ENCODE measurements at regions not wholly inside any gene's neighbourhood (a gene's known extent, or its start where the extent isn't known, plus 50 kb on each side); places are given as distances from the start of the nearest gene placed in this dataset.

- DNase-seq, result no peak
Observed at GRCh38 chr2:120576509-120577474, 158.9 kb upstream of the GLI2 start.

GRCh38 chr2:120577721-120578295, 157.9 kb upstream of the GLI2 start:
- no peak for DNase-seq

DNA sequence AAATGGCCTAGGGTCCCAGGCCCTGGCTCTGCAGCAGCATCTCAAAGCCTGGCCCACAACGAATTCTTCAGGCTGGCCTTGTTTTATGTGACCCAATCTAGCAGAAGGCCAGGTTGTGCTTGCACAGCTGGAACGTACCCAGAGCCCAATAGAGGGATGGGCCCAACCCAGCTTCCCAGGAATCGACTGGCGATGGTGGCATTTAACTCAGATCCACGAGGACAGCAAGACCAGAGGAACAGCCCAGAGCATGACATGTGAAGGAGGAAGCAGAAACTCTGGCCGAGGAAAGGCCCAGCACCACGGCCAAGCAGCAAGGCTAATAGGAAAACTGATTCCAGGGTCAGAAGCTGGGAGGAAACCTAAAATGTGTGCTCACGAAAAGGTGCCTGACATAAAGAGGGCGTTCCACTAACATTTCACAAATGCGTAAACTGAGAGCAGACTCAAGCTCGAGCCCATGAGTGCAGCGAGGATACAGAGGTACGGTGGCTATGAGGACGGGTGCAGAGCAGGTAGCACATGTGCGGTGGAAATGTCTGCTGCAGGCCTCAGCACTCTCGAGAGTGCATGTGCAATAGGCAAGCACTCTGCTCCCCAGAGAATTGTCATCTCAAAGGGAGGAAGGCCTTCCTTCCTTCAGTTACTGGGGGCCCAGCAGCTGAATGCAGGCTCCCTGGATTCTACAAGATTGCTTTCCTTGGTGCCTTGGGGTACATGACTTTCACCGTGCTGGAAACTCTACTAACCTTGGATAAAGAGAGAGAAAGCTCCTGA, 156.9 kb upstream of the GLI2 start:
- DNase-seq, result no peak

DNA sequence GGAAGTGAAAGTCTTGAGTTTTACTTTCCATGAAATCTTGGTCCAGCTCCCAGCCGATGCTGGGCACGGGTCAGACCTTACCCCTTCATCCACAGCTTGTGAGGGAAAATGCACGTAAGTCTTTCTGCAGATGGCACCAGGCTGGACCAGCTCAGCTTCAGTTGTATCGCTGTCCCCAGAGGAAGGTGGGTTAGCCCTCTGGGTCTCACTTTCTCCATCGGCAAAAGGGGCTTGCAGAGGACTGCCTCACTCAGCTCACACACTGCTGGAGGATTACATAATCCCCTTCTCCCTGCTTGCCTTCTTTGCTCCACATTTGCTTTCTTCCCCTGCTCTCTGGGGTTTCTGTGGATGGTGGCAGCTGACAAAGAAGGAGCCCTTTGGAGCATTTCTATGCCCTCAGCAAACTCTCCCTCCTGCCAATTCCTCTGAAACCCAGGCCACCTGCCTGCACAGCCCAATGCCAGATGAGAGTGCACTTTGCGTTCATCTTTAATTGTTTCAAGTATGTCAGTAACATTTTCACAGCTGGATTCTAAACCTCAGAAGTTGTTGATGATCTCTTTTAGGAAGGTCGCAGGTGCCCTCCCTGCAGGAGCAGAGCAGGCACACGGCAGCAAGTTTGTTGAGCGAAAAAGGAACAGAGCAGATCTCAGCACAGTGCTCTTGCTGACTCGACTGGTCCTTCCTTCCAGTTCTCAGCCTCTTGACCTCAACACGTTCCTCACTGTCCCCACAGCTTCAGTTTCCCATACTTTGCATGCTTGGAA, 155.6 kb upstream of the GLI2 start:
- no peak for DNase-seq

DNA sequence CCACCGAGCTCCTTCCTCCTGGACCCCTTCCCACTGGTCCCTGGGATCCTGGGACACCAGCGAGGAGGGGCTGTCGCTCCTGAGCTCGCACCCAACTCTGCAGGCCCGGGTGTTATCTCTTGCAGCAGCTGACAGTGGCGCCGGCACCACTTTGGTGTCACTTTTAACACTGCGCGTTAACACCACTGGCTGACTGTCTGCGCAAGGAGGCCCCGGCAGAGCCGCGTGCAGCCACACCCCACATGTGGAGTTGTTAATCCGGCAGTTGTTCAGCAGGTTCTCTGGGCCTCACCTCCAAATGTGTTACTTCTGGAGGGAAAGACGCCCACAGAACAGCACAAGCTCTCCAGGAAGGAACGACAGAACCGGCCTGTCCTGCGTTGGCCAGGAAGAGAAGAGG, 155.0 kb upstream of the GLI2 start:
- DNase-seq, result no peak

DNA sequence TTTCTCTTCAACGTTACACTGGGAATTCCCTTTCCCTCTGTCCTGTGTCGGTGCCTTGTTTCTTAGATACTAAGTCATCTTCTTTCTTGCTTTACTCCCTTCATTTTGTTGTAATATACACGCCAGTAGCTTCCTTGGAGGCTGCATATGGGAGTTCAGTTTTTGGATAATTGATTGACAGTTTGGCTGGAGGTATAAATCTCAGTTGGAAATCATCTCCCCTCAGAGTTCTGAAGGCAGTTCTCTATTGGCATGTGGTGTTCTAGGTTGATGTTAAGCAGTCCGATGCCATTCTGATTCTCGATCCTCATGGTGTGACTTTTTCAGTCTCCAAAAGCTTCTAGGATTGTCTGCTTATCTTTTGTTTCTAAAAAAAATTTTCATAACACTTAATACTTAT, 152.5 kb upstream of the GLI2 start:
- no peak for DNase-seq

- DNase-seq, result no peak
Observed at GRCh38 chr2:120583851-120584570, 151.7 kb upstream of the GLI2 start.

GRCh38 chr2:120586507-120587278, 149.0 kb upstream of the GLI2 start:
- no peak for DNase-seq

DNA sequence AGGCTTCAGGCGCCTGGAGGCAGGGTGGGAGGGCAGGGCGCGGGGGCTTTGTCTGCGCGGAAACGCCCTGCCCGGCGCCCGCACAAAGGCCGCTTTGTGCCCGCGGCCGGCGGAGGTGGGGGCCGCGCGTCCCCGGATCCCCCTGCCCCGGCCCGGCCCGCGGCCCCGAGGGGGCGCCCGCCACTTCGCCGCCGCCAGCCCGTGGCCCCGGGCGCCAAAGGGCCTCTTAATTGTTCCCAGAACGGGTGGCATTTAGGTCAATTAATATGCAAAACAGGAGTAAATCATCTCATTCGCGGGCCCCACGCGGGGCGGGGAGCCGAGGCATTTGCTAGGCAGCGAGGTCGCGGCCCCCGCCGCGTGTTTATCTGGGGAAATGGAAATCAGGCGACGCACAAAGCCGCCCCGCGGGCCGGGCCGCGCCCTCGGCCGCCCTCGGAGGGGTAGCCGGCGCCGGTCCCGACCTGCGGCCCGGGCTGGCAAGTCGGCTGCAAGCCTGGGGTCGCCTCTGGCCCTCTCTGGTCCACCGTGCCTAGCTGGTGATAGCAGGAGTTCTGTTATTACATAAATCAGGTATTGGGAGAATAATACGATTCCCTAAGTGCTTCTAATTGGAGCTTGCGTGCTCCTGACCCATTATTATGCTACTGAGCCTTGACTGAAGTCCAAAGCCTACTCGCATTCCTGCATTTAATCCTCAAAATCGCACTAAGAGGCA, 148.2 kb upstream of the GLI2 start:
- no peak for DNase-seq

DNA sequence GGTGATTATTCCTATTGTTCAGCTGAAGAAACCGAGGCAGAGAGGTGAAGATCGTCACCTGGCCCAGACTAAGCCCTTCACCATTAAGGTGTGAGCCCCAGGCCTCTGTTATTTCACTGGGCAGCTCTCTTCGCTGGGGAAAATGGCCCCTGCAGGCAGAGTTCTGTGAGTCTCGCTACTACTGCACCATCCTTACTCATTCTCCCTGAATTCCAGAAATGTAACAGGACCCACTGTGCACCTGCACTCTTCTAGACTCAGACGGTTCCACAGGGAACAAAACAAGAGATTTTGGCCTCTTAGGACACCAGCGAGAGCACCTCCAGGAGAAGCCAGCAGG, 147.7 kb upstream of the GLI2 start:
- DNase-seq, result no peak

DNA sequence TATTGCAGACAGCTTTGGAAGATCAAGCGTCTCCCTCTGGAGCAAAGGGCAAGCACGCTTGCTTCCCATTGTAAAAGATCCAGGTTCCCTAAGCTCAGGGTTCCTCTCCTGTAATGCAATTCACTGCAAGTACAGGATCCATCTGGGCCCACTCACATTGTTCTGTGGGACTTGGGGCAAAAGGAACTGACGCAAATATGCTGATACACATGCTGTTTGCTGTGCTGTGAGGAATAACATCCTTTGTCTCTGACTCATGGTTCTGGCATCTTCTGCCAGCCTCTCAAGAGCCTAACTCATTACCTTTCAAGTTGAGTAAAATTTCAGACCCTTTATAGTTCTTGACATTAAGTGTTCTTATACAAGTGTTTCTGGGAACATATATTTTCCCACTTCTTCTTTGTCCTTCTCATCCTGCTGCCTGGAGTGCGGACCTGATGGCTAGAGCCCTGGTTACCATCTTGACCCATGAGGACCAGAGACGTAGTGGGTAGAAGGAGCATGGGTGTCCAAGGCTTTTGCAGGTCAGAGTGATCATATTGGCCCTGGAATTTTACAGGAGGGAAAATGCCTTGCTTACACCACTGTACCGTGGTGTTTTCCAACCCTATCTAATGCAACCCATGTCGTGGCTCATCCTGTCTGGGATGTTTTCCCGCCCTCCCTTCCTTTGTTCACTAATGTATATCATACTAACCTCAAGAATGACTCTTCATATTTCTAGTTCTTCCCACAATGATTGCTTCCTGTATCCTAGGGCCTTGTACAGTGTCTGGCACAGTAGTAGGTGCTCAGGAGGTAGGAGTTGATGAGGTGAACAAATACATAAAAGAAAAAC, 145.7 kb upstream of the GLI2 start:
- DNase-seq, result no peak

DNA sequence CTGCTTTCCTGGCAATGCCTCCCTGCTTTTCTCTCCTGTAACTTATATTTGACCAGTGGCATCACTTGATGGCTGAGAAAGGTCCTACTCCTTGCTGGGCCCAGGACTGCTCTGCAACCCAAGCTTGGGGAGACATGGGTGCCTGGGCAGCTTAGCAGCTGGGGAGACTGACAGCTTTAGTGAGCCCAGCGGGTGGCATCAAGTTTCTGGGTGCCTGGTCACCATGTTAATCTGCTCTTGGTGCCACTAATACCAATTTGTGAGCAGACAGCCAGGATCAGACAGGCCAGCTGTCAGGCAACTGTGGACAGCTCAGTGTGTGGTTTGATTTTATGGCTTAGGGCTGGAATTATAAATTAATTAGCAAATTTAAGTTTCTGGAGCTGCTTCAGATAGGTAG, 144.8 kb upstream of the GLI2 start:
- no peak for DNase-seq

DNA sequence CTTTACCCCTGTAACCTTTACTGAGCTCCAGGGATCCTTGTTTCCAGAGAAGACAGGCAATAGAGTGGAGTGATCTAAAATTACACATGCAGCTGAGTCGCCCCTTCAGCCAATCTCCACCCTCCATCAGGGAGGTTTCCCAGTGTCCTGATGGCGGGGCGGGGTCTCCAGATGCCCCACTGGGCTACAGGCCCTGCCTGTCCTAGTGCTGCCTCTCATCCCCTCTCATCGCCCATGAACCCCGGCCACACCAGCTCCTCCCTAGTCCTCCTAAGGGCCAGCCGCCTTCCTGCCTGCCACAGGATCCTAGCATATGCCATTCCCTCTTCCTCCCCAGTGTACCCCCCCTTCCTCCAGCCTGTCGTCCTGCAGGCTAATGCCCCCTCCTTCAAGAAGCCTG, 144.1 kb upstream of the GLI2 start:
- no peak for DNase-seq

GRCh38 chr2:120592084-120592483, 143.6 kb upstream of the GLI2 start:
- DNase-seq, result no peak

GRCh38 chr2:120593921-120594686, 141.6 kb upstream of the GLI2 start:
- DNase-seq, result no peak

- no peak for DNase-seq
Observed at GRCh38 chr2:120594856-120595685, 140.6 kb upstream of the GLI2 start.

GRCh38 chr2:120595739-120596138, 139.9 kb upstream of the GLI2 start:
- no peak for DNase-seq

DNA sequence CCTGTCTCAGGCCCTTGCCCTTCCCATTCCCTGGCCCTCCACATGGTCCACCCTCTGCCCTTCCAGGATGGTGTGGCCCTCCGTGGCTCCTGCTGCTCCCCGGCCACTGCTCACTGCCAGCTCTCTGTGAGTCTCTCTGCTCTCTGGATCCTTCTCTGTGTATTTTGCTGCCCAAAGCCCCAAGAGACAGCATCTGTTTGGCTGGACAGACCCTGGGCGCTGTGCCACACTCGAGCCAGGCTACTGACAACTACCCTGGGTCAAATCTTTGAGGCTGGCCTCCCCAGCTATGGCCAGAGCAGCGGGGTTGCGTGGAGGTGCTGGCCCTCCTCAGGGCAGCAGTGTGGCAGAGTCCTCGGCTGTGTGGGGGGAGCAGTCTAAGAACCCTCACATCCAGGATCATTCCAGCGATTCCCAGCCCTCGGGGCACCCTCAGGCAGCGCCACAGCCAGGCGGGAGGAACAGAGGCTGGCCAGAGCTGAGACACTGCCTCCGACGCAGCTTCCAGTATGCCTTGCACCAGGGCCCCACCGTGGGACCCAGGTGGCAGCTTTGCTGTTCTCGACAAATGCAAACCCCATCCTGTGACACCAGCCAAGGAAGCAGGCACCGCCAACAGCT, 139.4 kb upstream of the GLI2 start:
- no peak for DNase-seq
